OCI-LY1 (cell line): ENCODE measurements at regions not wholly inside any gene's neighbourhood (a gene's known extent, or its start where the extent isn't known, plus 50 kb on each side); places are given as distances from the start of the nearest gene placed in this dataset.

Experiments used
- EZH2 ChIP-seq: fragments of 200-600 bp; sonication (generic), shearing (Covaris generic); IDR thresholded peaks from 2 replicates; pipeline ENCODE4 v1.8.0; 2017; ENCODE audit warnings: borderline replicate concordance, mixed run types, mild to moderate bottlenecking, antibody characterized with exemption, low read length, moderate library complexity, mixed read lengths
- TF ChIP-seq, protein P1 (sequence below): fragments of 200-600 bp; sonication (generic), shearing (Covaris generic); IDR thresholded peaks from 2 replicates; pipeline ENCODE4 v1.5.1; 2017; ENCODE audit warnings: mild to moderate bottlenecking, antibody characterized with exemption, low read length, moderate library complexity, mixed read lengths

DNA sequence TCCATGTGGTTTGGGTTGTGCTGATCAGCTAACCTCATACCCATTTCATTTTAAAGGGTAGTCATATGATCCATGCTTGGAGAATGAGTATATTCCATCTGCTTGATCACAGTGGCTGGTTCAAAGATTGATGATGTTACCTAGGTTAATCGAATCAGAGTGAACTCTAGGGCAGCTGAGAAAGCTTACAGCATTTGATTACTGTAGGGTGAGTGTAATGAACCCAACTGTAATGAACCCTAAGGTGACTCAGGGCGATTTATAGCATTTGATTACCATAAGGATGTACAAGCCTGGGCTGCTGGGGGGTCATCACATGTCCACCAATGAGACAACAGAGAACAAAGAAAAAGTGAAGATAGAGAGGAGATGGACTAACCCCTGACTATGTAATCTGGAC lies 523.1 kb downstream of the ADRA2A start:
- TF ChIP-seq, protein P1, sequence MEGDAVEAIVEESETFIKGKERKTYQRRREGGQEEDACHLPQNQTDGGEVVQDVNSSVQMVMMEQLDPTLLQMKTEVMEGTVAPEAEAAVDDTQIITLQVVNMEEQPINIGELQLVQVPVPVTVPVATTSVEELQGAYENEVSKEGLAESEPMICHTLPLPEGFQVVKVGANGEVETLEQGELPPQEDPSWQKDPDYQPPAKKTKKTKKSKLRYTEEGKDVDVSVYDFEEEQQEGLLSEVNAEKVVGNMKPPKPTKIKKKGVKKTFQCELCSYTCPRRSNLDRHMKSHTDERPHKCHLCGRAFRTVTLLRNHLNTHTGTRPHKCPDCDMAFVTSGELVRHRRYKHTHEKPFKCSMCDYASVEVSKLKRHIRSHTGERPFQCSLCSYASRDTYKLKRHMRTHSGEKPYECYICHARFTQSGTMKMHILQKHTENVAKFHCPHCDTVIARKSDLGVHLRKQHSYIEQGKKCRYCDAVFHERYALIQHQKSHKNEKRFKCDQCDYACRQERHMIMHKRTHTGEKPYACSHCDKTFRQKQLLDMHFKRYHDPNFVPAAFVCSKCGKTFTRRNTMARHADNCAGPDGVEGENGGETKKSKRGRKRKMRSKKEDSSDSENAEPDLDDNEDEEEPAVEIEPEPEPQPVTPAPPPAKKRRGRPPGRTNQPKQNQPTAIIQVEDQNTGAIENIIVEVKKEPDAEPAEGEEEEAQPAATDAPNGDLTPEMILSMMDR = no peak
- no peak for TF ChIP-seq EZH2
